HG03196 (cell line): ENCODE measurements at regions not wholly inside any gene's neighbourhood (a gene's known extent, or its start where the extent isn't known, plus 50 kb on each side); places are given as distances from the start of the nearest gene placed in this dataset.
A peak's percentile ranks its signal among the peaks of the same experiment; 100 is the strongest.
"Not testable (repeated sequence)": the region's sequence is repeated elsewhere in the genome, so short reads cannot be mapped to it uniquely, and the experiment has no call there.

ENCODE experiments used
- ATAC-seq: cut with Tn5 transposase; IDR thresholded peaks from one replicate; pipeline ENCODE4 v1.9.1; 2021; ENCODE audit not compliant: unreplicated experiment

GRCh38 chr1:170789063-170789462 lies 125.1 kb downstream of the PRRX1 start:
- ATAC-seq = peak; percentile 48

DNA sequence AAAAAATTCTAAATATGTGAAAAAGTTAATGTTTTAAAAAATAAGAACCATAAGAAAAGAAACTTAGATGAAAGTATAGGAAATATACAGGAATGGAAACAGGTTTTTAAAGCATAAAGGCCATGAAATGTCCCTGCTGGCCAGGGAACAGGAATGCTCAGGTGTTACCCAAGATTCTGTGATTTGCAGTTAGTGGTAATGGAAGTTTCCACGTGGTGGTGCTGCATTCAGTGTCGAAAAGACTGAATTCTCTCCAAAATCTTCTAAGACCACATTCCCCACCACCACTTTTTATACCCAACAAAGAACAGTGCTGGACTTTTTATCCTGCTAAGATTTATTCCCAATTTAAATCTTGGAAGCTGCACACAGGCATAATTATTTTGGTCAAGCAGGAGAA lies 126.2 kb downstream of the PRRX1 start:
- ATAC-seq = no peak

DNA sequence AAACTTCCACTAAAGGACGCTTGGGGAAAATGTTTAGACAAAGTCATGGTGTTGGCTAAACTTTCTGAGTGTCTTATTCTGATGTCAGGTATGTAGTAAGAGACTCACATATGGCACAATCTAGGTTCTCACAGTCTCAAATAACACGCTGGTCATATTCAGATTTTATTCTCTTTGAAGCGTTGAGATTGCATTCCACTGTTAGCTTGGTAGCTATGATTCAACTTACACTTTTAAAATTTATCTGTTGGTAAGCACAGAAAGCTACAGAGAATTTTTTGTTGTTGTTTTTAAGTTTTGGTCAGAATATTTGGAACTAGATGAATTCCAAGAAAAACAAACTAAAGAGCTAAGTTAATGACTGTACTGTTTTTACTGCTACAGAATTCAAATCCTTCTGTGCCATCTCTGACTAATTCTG lies 126.7 kb downstream of the PRRX1 start:
- no peak for ATAC-seq

- no peak for ATAC-seq
These were observed 128.0 kb downstream of the PRRX1 start for GRCh38 chr1:170791941-170792340.

DNA sequence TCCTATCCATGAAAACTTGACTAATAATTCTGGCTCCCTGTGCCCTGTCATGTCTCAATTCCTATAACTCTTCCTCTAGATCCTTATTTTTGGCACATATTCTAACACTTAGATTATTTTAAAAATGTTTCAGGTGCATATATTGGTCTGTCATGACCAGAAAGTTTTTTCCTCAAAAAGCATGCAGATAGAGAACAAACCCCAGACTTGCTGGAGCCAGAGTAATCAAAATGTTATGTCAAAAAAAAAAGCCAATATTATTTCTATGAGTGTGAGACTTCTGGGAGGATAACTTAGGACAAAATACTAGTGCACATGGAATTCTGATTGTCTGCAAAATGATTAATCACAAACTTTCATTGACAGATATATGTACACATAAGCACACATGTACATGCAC lies 135.1 kb upstream of the MROH9 start:
- ATAC-seq = no peak

DNA sequence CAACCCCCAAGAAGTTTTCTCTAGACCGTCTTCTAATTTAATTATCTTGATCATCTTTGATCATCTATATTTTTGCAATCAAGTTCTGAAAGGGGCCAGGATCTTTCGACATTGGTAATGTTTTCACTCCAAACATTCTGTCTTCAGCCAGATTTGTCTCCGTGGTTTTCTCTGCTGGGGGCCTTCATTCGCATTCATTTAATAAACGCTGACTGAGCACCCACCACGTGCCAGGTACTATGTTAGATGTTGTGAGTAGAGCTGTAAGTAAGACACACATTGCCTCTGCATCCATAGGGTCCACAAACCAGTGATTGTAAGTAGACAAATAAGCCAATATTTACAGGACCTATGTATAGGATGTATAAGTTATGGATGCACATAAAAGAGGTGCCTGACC lies 134.5 kb upstream of the MROH9 start:
- ATAC-seq = no peak

DNA sequence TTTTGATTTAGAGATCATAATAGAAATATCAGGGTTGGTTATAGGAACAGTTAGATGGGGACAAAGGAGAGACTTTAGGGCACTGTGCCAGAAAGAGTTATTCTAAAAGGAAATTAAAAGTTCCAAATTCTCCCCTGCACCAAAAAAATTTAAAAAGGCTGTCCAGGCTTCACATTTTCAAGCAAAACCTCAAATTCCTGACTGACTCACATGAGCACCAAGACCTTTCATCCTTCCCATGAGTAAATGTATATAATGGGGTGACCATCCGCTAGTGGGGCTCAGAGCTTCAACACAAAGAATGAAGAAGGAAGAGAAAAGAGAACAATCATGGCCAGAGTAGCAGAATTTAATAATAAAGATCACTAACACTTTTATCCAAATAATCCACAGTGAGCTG lies 131.6 kb upstream of the MROH9 start:
- ATAC-seq = no peak

DNA sequence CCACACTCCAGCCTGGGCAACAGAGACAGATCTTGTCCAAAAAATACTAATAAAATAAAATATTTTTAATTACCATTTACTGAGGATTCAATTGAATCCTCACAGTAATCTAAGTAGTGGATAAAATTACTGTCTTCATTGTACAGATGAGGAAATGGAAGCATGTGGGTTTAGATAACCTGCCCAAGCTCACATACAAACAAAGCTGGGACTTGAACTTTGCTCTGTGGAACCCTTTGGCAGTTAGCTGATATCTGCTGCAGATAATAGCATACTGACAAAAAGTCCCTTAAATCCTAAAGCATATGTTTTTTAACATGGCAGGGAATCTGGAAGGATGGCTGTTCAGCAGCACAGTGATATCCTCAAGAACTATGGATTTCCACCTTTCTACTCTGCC lies 130.9 kb upstream of the MROH9 start:
- ATAC-seq = no peak

DNA sequence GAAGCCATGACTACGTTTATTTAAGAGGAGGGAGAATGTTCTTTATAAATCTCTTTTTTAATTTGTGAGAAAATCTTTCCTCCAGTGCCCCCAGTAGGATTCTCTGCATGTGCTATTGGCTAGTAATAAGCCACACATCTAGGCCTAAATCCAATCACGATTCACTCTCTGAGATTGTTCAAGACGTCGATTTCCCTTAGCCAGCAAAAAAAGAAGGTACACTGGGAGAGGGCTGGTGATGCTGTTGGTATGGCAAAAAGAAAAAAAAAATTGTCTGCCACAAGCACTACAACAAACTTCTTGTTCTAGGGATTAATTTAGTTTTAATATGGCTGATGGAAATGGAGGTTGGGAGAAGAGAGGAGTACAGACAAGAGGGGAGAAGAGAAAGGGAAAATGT lies 130.5 kb upstream of the MROH9 start:
- no peak for ATAC-seq

- no peak for ATAC-seq
These were observed 128.4 kb upstream of the MROH9 start for GRCh38 chr1:170806961-170807360.

- ATAC-seq = no peak
These were observed 127.9 kb upstream of the MROH9 start for GRCh38 chr1:170807432-170807831.

DNA sequence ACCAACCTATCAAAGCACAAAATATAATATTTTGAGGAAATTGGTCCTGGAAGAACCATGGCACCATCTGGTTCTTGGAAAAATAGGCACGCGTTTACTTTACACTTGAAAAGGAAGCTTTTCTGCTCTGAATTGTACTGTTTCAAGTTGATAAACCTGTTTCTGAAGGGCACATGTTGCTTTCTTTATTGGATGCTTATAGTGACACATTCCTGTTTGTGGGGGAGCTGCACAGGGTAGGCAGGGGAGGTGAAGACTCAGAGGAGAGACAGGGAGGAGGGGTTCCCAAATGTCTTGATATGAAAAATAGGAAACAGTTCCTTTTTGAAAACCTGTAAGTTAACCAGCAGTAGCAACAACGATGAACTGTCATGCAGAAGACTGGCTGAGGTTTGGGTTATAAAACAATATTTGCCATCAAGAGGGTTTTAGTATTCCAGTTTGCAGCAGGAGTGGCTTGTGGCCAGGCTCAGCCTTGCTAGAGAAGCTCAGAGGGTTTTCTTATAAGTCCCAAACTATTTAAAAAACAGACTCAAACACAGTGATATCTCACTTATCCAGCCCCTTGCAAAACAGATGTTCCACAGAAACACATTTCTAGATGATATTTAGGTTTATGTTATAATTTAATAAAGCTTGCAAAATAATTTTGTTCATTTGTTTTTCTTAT lies 127.0 kb upstream of the MROH9 start:
- ATAC-seq = no peak

GRCh38 chr1:170811013-170811412 lies 124.3 kb upstream of the MROH9 start:
- ATAC-seq = not testable (repeated sequence)

GRCh38 chr1:170819781-170820180 lies 115.6 kb upstream of the MROH9 start:
- ATAC-seq = no peak

- no peak for ATAC-seq
These were observed 112.2 kb upstream of the MROH9 start for GRCh38 chr1:170823120-170823519.

DNA sequence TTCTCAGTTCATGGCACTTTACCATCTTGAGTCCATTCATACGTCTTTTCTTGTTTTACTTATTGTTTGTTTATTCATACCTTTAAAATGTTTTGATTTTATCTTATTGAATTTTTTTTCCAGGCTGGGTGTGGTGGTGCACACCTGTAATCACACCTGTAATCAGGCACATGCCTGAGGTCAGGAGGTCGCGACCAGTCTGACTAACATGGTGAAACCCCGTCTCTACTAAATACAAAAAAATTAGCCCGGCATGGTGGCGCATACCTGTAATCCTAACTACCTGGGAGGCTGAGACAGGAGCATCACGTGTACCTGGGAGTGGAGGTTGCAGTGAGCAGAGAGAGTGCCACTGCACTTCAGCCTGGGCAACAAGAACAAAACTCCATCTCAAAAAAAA lies 104.1 kb upstream of the MROH9 start:
- no peak for ATAC-seq

DNA sequence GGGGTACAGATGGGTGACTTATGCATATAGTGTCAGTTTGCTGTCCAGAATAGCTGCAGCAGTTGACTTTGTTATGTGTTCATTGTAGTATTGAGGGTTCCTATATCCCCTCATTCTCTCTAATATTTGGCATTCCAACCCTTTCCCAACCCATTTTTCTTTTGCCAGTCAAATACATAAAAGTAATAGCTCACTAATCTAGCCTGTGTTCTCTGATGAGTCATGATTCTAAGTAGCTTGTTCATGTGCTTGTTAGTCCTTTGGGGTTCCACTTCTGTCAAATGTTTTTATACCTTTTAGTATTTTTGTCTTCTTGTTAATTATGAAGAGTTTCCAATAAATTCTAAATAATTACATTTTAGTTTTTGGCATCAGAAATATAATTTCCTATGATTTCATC lies 99.2 kb upstream of the MROH9 start:
- ATAC-seq = no peak

DNA sequence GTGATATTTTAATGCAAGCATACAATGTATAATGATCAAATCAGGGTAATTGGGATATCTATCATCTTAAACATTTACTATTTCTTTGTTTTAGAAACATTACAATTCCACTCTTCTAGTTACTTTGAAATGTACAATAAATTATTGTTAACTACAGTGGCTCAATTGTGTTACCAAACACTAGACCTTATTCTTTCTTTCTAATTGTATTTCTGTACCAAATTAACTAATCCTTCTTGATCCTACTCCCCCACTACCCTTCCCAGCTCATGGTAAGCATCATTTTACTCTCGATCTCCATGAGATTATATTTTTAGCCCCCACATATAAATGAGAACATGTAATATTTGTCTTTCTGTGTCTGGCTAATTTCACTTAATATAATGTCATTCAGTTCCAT lies 95.0 kb upstream of the MROH9 start:
- ATAC-seq = no peak

DNA sequence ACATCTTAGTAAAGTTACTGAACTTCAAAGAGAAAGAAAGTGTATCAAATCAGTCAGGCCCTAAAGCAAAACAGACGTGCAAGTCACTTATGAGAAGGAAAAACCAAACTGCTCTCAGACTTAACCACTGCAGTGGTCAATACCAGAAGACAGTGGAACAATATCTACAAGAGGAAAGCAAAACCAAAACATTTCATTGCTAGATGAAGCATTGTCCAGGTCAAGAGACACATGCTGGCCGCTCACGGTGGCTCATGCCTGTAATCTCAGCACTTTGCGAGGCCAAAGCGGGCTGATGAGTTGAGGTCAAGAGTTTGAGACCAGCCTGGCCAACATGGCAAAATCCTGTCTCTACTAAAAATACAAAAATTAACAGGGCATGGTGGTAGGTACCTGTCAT lies 82.0 kb upstream of the MROH9 start:
- ATAC-seq = no peak

DNA sequence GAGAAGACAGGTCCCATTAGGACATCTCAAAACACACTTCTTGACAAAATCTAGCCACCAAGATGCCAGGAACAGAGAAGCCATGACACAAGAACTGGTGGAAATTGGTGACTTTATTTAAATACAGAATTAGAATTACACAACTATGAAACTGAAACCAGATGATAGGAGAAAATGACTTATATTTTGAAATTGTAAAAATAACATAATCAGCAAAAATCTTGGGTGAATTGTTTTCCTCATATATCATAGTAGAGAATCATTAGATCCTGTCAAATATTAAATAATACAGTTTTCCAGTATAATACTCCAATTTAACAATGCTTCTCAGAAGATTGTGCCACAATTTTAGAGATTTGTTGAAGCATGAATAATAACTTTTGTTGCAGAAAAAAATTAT lies 81.5 kb upstream of the MROH9 start:
- ATAC-seq = no peak

- ATAC-seq = no peak
These were observed 80.7 kb upstream of the MROH9 start for GRCh38 chr1:170854677-170855076.

DNA sequence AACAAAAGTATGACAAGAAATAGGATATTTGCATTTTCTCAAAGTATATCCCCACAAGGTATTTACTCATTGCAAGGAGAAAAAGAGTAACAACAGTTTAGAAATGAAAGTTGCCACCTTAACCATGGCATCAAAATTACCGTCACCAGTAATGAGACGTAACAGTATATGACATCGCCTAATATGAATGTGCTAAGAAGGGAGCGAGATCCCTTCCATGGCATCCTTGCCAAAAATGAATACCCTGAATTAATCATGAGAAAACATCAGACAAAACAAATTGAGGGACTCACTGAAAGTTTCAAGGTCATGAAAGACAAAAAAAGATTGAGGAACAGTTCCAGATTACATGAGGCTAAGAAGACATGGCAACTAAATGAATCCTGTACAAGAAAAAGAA lies 78.9 kb upstream of the MROH9 start:
- no peak for ATAC-seq

GRCh38 chr1:170857955-170858354 lies 77.4 kb upstream of the MROH9 start:
- ATAC-seq = no peak

- ATAC-seq = no peak
These were observed 71.7 kb upstream of the MROH9 start for GRCh38 chr1:170863621-170864020.
